ENCODE measurements at regions not wholly inside any gene's neighbourhood (a gene's known extent, or its start where the extent isn't known, plus 50 kb on each side); places are given as distances from the start of the nearest gene placed in this dataset.

DNA sequence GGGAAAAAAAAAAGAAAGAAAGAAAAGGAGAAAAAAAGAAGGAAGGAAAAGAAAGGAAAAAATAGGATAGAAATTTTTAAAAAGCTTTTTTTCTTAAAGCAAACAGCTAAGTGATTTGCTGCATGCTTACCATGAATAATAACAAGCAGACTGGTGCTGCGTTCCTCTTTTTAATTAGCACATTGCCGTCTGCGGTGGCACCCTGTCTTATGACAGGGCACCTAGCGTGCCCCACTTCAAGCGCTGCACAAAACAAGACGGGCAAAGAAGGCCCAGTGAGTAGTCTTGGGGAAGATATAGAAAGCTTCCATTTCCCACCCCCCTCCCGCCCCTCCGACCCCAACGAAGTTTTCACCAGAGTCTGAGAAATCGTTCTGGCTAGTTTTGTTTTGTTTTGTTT, 513.9 kb downstream of the ZNF608 start:
- Histone ChIP-seq H3K27me3 (ENCODE audit: control insufficient read depth in 2 of 2, insufficient read depth in 2 of 2, low read length in 2 of 2) (no peaks in the 10 kb centered on the region), H3K4me3 (no peak overlapping the region), H3K36me3 (ENCODE audit: control insufficient read depth, insufficient read depth, low read length) (no peaks in the 10 kb centered on the region), H3K4me2 (ENCODE audit: insufficient read depth, low read length) (no peak overlapping the region), H3K27ac (ENCODE audit: extremely low read depth, low read depth, low read length) (no peak overlapping the region), H3K4me1 (replicated peaks in 1 of 2; ENCODE audit: control insufficient read depth in 2 of 2, insufficient read depth in 2 of 2, low read length in 2 of 2) (no peaks in the 10 kb centered on the region), H3K9me3 (replicated peaks; ENCODE audit: control insufficient read depth, insufficient read depth, low read depth, low read length) (no peaks in the 10 kb centered on the region), H3K9me1 (ENCODE audit: control insufficient read depth, insufficient read depth, low read length) (no peaks in the 10 kb centered on the region), H3K9ac (ENCODE audit: insufficient read depth in 1 of 2, low read depth in 2 of 2, low read length in 2 of 2) (no peak overlapping the region), H2AFZ (ENCODE audit: low read depth, low read length) (no peak overlapping the region), H3K79me2 (ENCODE audit: control insufficient read depth, insufficient read depth, low read length) (no peaks in the 10 kb centered on the region), H4K20me1 (replicated peaks; ENCODE audit: control insufficient read depth, insufficient read depth, low read length) (no peaks in the 10 kb centered on the region)
- DNase-seq (ENCODE audit: extremely low read depth in 1 of 4, low spot score in 3 of 4) (no peak), ATAC-seq (no peak), FAIRE-seq (no peak)
- no TSS peak for BruUV-seq (replicated peaks)
- in situ Hi-C loops (cut with MboI) = no loop called here
- 3% methylated on average over 9 of the region's 10 CpGs for WGBS (ENCODE audit: insufficient coverage, low coverage, missing lambda C conversion rate)
- intact Hi-C loops (cut with micrococcal nuclease) = no loop called here
- POLR2A ChIA-PET = no interaction called here
- CTCF ChIA-PET (ENCODE audit: low intra/inter-chr PET ratio) = no interaction called here
- TF ChIP-seq XRCC4 (IDR thresholded peaks at IDR 0.05; ENCODE audit: extremely low read depth, insufficient read depth, insufficient read length) (no peak), C11orf30 (IDR thresholded peaks at IDR 0.05; ENCODE audit: low read depth) (no peak), KLF16 (IDR thresholded peaks at IDR 0.05) (no peak), HNRNPL (IDR thresholded peaks at IDR 0.05; ENCODE audit: low read depth, low read length) (no peak), ARID1B (IDR thresholded peaks at IDR 0.05) (no peak), ZNF584 (CRISPR knock-in tag; IDR thresholded peaks at IDR 0.05; ENCODE audit: low read depth) (no peak), IFI16 (CRISPR knock-in tag; IDR thresholded peaks at IDR 0.05) (no peak)
- TF ChIP-seq, protein P1, sequence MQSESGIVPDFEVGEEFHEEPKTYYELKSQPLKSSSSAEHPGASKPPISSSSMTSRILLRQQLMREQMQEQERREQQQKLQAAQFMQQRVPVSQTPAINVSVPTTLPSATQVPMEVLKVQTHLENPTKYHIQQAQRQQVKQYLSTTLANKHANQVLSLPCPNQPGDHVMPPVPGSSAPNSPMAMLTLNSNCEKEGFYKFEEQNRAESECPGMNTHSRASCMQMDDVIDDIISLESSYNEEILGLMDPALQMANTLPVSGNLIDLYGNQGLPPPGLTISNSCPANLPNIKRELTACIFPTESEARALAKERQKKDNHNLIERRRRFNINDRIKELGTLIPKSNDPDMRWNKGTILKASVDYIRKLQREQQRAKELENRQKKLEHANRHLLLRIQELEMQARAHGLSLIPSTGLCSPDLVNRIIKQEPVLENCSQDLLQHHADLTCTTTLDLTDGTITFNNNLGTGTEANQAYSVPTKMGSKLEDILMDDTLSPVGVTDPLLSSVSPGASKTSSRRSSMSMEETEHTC (IDR thresholded peaks at IDR 0.05) = no peak
- TF ChIP-seq, protein P2, sequence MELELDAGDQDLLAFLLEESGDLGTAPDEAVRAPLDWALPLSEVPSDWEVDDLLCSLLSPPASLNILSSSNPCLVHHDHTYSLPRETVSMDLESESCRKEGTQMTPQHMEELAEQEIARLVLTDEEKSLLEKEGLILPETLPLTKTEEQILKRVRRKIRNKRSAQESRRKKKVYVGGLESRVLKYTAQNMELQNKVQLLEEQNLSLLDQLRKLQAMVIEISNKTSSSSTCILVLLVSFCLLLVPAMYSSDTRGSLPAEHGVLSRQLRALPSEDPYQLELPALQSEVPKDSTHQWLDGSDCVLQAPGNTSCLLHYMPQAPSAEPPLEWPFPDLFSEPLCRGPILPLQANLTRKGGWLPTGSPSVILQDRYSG (tag; conservative IDR thresholded peaks at IDR 0.05; ENCODE audit: low read depth) = no peak
- TF ChIP-seq, protein P3, sequence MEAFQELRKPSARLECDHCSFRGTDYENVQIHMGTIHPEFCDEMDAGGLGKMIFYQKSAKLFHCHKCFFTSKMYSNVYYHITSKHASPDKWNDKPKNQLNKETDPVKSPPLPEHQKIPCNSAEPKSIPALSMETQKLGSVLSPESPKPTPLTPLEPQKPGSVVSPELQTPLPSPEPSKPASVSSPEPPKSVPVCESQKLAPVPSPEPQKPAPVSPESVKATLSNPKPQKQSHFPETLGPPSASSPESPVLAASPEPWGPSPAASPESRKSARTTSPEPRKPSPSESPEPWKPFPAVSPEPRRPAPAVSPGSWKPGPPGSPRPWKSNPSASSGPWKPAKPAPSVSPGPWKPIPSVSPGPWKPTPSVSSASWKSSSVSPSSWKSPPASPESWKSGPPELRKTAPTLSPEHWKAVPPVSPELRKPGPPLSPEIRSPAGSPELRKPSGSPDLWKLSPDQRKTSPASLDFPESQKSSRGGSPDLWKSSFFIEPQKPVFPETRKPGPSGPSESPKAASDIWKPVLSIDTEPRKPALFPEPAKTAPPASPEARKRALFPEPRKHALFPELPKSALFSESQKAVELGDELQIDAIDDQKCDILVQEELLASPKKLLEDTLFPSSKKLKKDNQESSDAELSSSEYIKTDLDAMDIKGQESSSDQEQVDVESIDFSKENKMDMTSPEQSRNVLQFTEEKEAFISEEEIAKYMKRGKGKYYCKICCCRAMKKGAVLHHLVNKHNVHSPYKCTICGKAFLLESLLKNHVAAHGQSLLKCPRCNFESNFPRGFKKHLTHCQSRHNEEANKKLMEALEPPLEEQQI (IDR thresholded peaks at IDR 0.05) = no peak

All from K562 (cell line).